Stimulated activated naive B cell treated with anti-CD40 and anti-IgM and Interleukin-4, amounts not matched to agents 10 μg/mL and 1 μg/mL and 100 μg/mL, for 72 hours (primary cell): ENCODE measurements at regions not wholly inside any gene's neighbourhood (a gene's known extent, or its start where the extent isn't known, plus 50 kb on each side); places are given as distances from the start of the nearest gene placed in this dataset.

Experiments
- ATAC-seq, 2 donors: fragments of 150-1000 bp; cut with Tn5 transposase; replicated peaks; 2 replicates each; pipeline ENCODE4 v1.10.0; 2021; ENCODE audit warnings: moderate library complexity in 1 of 2
- DNase-seq: peaks from one replicate; pipeline ENCODE4 v3.0.0; 2021
- H3K27ac Mint-ChIP-seq: one replicate; pipeline ENCODE4 v1.8.0; 2022; ENCODE audit warnings: mild to moderate bottlenecking, mixed read lengths
- H3K27me3 Mint-ChIP-seq, 2 donors: one replicate each; pipeline ENCODE4 v1.8.0; 2022; ENCODE audit warnings: mixed read lengths in 2 of 2
- H3K36me3 Mint-ChIP-seq, 2 donors: one replicate each; pipeline ENCODE4 v1.8.0; 2022; ENCODE audit warnings: mixed read lengths in 2 of 2, mild to moderate bottlenecking in 1 of 2
- H3K4me1 Mint-ChIP-seq, 2 donors: one replicate each; pipeline ENCODE4 v1.8.0; 2022; ENCODE audit warnings: mixed read lengths in 2 of 2, mild to moderate bottlenecking in 1 of 2
- H3K4me3 Mint-ChIP-seq, 2 donors: one replicate each; pipeline ENCODE4 v1.8.0; 2022; ENCODE audit warnings: mild to moderate bottlenecking in 2 of 2, mixed read lengths in 2 of 2, moderate library complexity in 1 of 2
- H3K9me3 Mint-ChIP-seq, 2 donors: one replicate each; pipeline ENCODE4 v1.8.0; 2022; ENCODE audit warnings: mixed read lengths in 2 of 2, mild to moderate bottlenecking in 1 of 2

GRCh38 chr5:91272858-91273257 is 110.3 kb downstream of the ARRDC3 start:
- H3K4me3 Mint-ChIP-seq, result no peak overlapping the region
- no peak for DNase-seq
- peaks cover 0 to 2% of the 10 kb centered on the region in 2 donors for H3K36me3 Mint-ChIP-seq
- peak; percentile 55 to 87 for ATAC-seq
- H3K27ac Mint-ChIP-seq, result no peak overlapping the region
- peaks cover 0 to 8% of the 10 kb centered on the region in 2 donors for H3K27me3 Mint-ChIP-seq
- H3K9me3 Mint-ChIP-seq, result no peaks in the 10 kb centered on the region
- peaks cover 4 to 5% of the 10 kb centered on the region in 2 donors for H3K4me1 Mint-ChIP-seq

DNA sequence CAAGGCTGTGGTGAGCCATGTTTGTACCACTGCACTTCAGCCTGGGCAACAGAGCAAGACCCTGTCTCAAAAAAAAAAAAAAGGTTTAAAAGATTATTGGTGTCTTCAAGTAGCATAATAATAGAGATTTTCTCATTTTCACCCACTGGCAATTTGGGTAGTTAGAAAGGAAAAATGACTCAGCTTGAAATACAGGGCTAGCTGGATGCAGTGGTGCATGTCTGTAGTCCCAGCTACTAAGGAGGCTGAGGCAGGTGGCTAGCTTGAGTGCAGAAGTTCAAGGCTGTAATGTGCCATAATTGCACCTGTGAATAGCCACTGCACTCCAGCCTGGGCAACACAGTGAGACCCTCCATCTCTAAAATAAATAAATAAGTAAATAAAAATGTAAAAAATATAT is 111.1 kb downstream of the ARRDC3 start:
- H3K27ac Mint-ChIP-seq, result no peak overlapping the region
- H3K4me3 Mint-ChIP-seq, result no peak overlapping the region
- H3K27me3 Mint-ChIP-seq, result peaks cover 0 to 8% of the 10 kb centered on the region in 2 donors
- H3K9me3 Mint-ChIP-seq, result no peaks in the 10 kb centered on the region
- no peak for DNase-seq
- H3K36me3 Mint-ChIP-seq, result peaks cover 0 to 2% of the 10 kb centered on the region in 2 donors
- H3K4me1 Mint-ChIP-seq, result peaks cover 4 to 5% of the 10 kb centered on the region in 2 donors
- ATAC-seq, result peak; percentile 64 to 66

DNA sequence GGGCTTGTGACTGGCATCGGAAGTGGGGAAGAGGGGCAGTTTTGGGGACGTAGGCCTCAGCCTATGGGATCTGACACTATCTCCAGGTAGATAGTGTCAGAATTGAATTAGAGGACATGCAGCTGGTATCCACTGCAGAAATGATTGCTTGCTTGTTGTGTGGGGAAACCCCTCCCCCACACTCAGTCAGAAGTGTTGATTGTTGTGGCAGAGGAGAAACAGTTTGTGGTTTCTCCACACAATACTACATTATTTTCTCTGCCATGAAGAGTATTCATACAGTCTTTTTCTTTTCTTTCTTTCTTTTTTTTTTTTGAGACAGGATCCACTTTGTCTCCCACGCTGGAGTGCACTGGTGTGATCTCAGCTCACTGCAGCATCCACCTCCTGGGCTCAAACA is 113.9 kb downstream of the ARRDC3 start:
- ATAC-seq (no peak), DNase-seq (no peak)
- H3K27ac Mint-ChIP-seq, result no peak overlapping the region

DNA sequence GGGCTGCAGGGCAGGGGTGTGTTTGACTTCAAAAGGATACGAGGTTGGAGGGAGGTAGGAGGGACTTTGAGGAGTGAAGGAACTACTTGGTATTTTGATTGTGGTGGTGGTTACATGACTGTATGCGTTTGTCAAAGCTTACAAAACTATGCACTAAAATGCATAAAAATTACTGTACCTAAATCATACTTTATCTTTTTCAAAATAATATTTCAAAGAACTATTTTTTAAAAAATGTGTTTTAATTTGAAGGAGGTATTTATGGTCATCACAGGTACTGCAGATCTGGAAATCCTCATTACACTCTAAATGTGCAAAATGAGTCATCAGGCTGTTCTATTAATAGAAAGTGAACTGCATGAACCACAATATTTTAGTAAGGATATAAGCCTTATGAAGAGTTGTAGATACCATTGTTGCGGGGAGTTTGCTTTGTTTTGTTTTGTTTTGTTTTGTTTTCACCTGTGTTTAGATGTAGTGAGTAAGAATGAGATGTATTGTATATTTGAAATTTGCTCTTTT is 116.9 kb downstream of the ARRDC3 start:
- H3K27ac Mint-ChIP-seq, result no peak overlapping the region

More for the DNA sequence above, 113.9 kb downstream of the ARRDC3 start:
- Mint-ChIP-seq H3K4me1 (peaks cover 10 to 15% of the 10 kb centered on the region in 2 donors), H3K4me3 (no peak overlapping the region), H3K36me3 (peaks cover 0 to 2% of the 10 kb centered on the region in 2 donors), H3K27me3 (no peaks in the 10 kb centered on the region), H3K9me3 (no peaks in the 10 kb centered on the region)

DNA sequence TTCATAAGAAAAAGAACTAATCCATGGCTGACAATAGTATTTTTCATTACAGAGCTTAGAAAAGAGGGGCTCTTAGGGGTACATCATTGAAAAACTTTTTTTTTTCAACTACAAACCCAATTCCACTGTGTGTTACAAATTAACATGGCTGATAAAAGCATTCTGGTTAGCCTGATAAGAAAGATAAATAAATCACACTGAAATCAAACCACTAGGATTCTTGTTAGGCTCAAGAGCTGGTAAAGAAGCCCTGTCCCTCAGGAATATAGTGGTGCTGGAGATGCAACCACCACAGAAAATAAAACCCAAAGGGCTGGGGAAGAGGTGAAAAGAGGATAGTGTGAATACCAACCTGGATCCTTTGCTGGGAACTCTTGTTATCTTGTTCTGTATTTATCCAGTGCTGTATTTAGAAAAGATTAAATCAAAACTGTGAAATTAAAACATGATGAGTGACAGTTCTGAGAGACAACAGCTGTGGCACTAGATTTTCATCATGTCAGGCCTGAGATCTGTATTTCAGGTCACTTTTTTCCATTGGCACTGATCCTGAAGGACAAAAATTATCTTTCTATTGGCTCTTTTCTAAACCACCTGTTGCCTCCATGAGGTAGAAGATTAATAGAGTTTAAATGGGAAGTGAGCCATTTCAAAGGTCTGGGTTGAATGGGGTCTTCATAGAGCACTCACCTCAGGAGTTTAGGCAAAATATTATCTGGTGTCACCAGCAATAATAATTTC is 118.6 kb downstream of the ARRDC3 start:
- no peak overlapping the region for H3K4me3 Mint-ChIP-seq
- H3K36me3 Mint-ChIP-seq, result no peaks in the 10 kb centered on the region
- no peak overlapping the region for H3K27ac Mint-ChIP-seq
- ATAC-seq, result no peak
- H3K27me3 Mint-ChIP-seq, result no peaks in the 10 kb centered on the region
- peaks cover 5 to 9% of the 10 kb centered on the region in 2 donors for H3K4me1 Mint-ChIP-seq
- H3K9me3 Mint-ChIP-seq, result no peaks in the 10 kb centered on the region
- no peak for DNase-seq

More for the DNA sequence above, 116.9 kb downstream of the ARRDC3 start:
- H3K36me3 Mint-ChIP-seq, result no peaks in the 10 kb centered on the region
- DNase-seq, result no peak
- H3K27me3 Mint-ChIP-seq, result no peaks in the 10 kb centered on the region
- peak; percentile 70 to 91 for ATAC-seq
- no peak overlapping the region for H3K4me3 Mint-ChIP-seq
- peaks cover 5 to 9% of the 10 kb centered on the region in 2 donors for H3K4me1 Mint-ChIP-seq
- H3K9me3 Mint-ChIP-seq, result no peaks in the 10 kb centered on the region

GRCh38 chr5:91263898-91264297 is 119.2 kb downstream of the ARRDC3 start:
- no peak for ATAC-seq
- H3K4me3 Mint-ChIP-seq, result no peak overlapping the region
- H3K27ac Mint-ChIP-seq, result no peak overlapping the region
- H3K9me3 Mint-ChIP-seq, result no peaks in the 10 kb centered on the region
- H3K4me1 Mint-ChIP-seq, result peaks cover 5 to 9% of the 10 kb centered on the region in 2 donors
- no peak for DNase-seq
- H3K27me3 Mint-ChIP-seq, result no peaks in the 10 kb centered on the region
- H3K36me3 Mint-ChIP-seq, result no peaks in the 10 kb centered on the region

- H3K9me3 Mint-ChIP-seq, result peaks cover 0 to 1% of the 10 kb centered on the region in 2 donors
- H3K4me3 Mint-ChIP-seq, result no peak overlapping the region
Measured at GRCh38 chr5:91257301-91257700, 125.8 kb downstream of the ARRDC3 start.

DNA sequence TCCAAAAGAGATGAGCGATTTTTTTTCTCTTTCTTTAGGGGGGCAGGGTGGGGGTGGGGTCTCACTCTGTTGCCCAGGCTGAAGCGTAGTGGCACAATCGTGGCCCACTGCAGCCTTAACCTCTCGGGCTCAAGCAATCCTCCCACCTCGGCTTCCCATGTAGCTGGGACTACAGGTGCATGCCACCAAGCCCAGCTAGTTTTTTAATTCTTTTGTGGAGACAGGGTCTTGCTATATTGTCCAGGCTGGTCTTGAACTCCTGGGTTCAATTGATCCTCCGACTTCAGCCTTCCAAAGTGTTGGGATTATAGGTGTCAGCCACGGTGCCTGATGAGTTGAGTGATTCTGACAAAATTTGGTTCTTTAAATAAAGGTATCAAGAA is 127.0 kb downstream of the ARRDC3 start:
- ATAC-seq, result no peak
- Mint-ChIP-seq H3K27me3 (peaks cover 0 to 5% of the 10 kb centered on the region in 2 donors), H3K4me1 (no peaks in the 10 kb centered on the region)

More at GRCh38 chr5:91257301-91257700, 125.8 kb downstream of the ARRDC3 start:
- ATAC-seq, result no peak
- no peaks in the 10 kb centered on the region for H3K4me1 Mint-ChIP-seq
- no peak for DNase-seq
- H3K36me3 Mint-ChIP-seq, result no peaks in the 10 kb centered on the region
- H3K27ac Mint-ChIP-seq, result no peak overlapping the region
- H3K27me3 Mint-ChIP-seq, result peaks cover 0 to 5% of the 10 kb centered on the region in 2 donors

DNA sequence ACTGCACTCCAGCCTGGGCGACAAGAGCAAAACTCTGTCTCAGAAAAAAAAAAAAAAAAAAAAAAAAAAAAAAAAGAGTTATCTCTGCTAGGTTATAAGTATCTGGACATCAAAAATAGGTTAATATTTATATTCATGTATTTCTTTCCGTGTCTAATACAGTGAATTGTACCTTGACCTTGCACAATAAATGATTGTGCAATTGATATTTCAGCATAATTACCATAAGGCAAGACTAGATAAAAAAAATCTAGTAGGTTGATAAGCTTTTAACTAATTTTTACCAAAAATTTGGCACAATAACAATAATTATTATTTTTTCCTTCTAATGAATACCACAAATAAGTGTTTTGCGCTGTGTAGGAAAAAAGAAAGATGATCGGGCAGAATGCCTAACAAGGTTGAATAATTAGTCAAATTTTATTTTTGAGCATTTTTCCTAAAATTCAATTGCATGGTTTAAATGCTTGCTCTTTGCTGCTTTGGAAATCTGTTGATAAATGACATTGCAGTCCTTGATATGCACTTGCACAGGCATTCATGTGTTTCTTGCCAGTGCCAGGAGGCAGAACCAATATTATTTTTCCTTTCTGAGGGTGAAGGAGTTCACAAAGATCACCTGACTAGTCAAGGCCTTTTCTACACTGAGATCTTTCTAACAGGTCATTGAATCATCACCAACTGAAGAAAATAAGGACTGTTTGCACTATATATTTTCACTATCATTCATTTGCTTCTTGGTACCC is 127.5 kb downstream of the ARRDC3 start:
- H3K4me3 Mint-ChIP-seq, result no peak overlapping the region
- peaks cover 0 to 5% of the 10 kb centered on the region in 2 donors for H3K27me3 Mint-ChIP-seq
- no peaks in the 10 kb centered on the region for H3K4me1 Mint-ChIP-seq
- H3K27ac Mint-ChIP-seq, result no peak overlapping the region
- DNase-seq (no peak), ATAC-seq (no peak)
- peaks cover 0 to 1% of the 10 kb centered on the region in 2 donors for H3K9me3 Mint-ChIP-seq
- H3K36me3 Mint-ChIP-seq, result no peaks in the 10 kb centered on the region

More for the DNA sequence above, 127.0 kb downstream of the ARRDC3 start:
- H3K4me3 Mint-ChIP-seq, result no peak overlapping the region
- no peak for DNase-seq
- H3K36me3 Mint-ChIP-seq, result no peaks in the 10 kb centered on the region
- H3K27ac Mint-ChIP-seq, result no peak overlapping the region
- H3K9me3 Mint-ChIP-seq, result peaks cover 0 to 1% of the 10 kb centered on the region in 2 donors

DNA sequence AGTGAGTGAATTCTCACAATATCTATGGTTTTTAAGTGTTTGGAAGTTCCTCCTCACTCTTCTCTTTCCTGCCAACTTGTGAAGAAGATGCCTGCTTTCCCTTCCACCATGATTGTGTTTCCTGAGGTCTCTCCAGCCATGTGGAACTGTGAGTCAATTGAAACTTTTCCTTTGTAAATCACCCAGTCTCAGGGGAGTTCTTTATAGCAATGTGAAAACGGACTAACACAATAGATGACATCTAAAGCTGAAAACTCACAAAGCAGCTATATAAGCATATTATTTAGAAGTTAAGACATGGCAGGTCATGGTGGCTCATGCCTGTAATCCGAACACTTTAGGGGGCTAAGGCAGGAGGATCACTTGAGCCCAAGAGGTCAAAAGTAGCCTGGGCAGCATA is 130.2 kb downstream of the ARRDC3 start:
- peaks cover 0 to 10% of the 10 kb centered on the region in 2 donors for H3K27me3 Mint-ChIP-seq
- H3K36me3 Mint-ChIP-seq, result peaks cover 0 to 6% of the 10 kb centered on the region in 2 donors
- H3K4me3 Mint-ChIP-seq, result no peak overlapping the region
- H3K27ac Mint-ChIP-seq, result no peak overlapping the region
- DNase-seq, result no peak
- peaks cover 1 to 7% of the 10 kb centered on the region in 2 donors for H3K9me3 Mint-ChIP-seq
- ATAC-seq, result no peak
- no peaks in the 10 kb centered on the region for H3K4me1 Mint-ChIP-seq

GRCh38 chr5:91245871-91246270 is 137.2 kb downstream of the ARRDC3 start:
- H3K27ac Mint-ChIP-seq, result no peak overlapping the region
- no peak for ATAC-seq
- no peak overlapping the region for H3K4me3 Mint-ChIP-seq
- H3K27me3 Mint-ChIP-seq, result peaks cover 0 to 10% of the 10 kb centered on the region in 2 donors
- DNase-seq, result no peak
- H3K9me3 Mint-ChIP-seq, result peaks cover 8 to 14% of the 10 kb centered on the region in 2 donors
- peaks cover 5 to 11% of the 10 kb centered on the region in 2 donors for H3K36me3 Mint-ChIP-seq
- H3K4me1 Mint-ChIP-seq, result no peaks in the 10 kb centered on the region

DNA sequence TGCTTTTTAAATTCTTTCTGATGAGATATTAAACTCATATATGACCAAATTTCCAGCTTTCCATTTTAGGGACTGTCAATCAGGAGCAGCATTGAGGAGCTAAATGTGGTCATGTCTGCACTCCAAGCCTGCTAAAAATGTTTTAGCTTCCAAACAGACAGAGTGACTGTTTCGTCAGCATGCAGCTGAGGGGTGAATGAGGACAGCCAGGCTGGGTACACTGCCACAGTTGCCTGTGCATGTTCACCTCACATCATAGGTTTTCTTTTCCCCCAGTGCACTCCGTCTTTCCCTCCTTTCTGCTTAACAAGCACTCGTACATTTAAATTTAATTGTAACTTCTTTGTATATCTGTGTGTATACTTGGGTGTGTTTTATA is 138.1 kb downstream of the ARRDC3 start:
- no peaks in the 10 kb centered on the region for H3K4me1 Mint-ChIP-seq
- no peak overlapping the region for H3K4me3 Mint-ChIP-seq
- H3K9me3 Mint-ChIP-seq, result peaks cover 8 to 12% of the 10 kb centered on the region in 2 donors
- H3K27me3 Mint-ChIP-seq, result peaks cover 0 to 8% of the 10 kb centered on the region in 2 donors
- no peak for DNase-seq
- no peak overlapping the region for H3K27ac Mint-ChIP-seq
- peaks cover 5 to 9% of the 10 kb centered on the region in 2 donors for H3K36me3 Mint-ChIP-seq
- ATAC-seq, result no peak

GRCh38 chr5:91244380-91245073 is 138.6 kb downstream of the ARRDC3 start:
- Mint-ChIP-seq H3K27ac (no peak overlapping the region), H3K36me3 (peaks cover 5 to 6% of the 10 kb centered on the region in 2 donors), H3K27me3 (peaks cover 0 to 4% of the 10 kb centered on the region in 2 donors), H3K4me1 (no peaks in the 10 kb centered on the region), H3K9me3 (peaks cover 7 to 8% of the 10 kb centered on the region in 2 donors), H3K4me3 (no peak overlapping the region)
- DNase-seq (no peak), ATAC-seq (no peak)

- H3K4me1 Mint-ChIP-seq, result no peaks in the 10 kb centered on the region
- peaks cover 6 to 8% of the 10 kb centered on the region in 2 donors for H3K9me3 Mint-ChIP-seq
- H3K27ac Mint-ChIP-seq, result no peak overlapping the region
- DNase-seq (no peak), ATAC-seq (no peak)
- peaks cover 0 to 4% of the 10 kb centered on the region in 2 donors for H3K27me3 Mint-ChIP-seq
- no peak overlapping the region for H3K4me3 Mint-ChIP-seq
- peaks cover 5 to 6% of the 10 kb centered on the region in 2 donors for H3K36me3 Mint-ChIP-seq
Measured at GRCh38 chr5:91243852-91244251, 139.3 kb downstream of the ARRDC3 start.
